GM12878 (cell line): ENCODE measurements at regions not wholly inside any gene's neighbourhood (a gene's known extent, or its start where the extent isn't known, plus 50 kb on each side); places are given as distances from the start of the nearest gene placed in this dataset.

Experiments used
- ATAC-seq: fragments of 200-7000 bp; cut with Tn5 transposase; 3 replicates; pipeline ENCODE4 v1.9.1; 2020; ENCODE audit warnings: mild to moderate bottlenecking, moderate library complexity
- BruUV-seq: library from RNA; stranded (reverse); fragments of 400-500 nt; replicated peaks from 2 replicates; lab custom pipeline; 2021; lab: Mats Ljungman, UMichigan
- CTCF ChIA-PET: fragments of 300-600 bp; sonication (Branson Sonifier 250); formaldehyde crosslinking; extraction: SDS; loops from one replicate; lab custom pipeline; 2021; ENCODE audit warnings: inconsistent platforms; lab: Yijun Ruan, JAX
- POLR2A ChIA-PET: fragments of 350-600 bp; formaldehyde crosslinking; extraction: SDS; loops from one replicate; lab custom pipeline; 2021; ENCODE audit warnings: inconsistent platforms; lab: Charles Lee
- RAD21 ChIA-PET: fragments of 300-600 bp; sonication (Branson Sonifier 250); formaldehyde crosslinking; loops from one replicate; lab custom pipeline; 2023; ENCODE audit warnings: antibody characterized with exemption; ENCODE audit not compliant: unreplicated experiment; lab: Charles Lee
- SMC1A ChIA-PET: fragments of 300-600 bp; sonication (Branson Sonifier 250); formaldehyde crosslinking; loops from one replicate; lab custom pipeline; 2023; ENCODE audit not compliant: unreplicated experiment, uncharacterized antibody; lab: Charles Lee
- DNase-seq: peaks from one replicate; pipeline ENCODE4 v3.0.0-alpha.2; 2011; ENCODE audit warnings: low read depth, low spot score
- FAIRE-seq: peaks from 3 replicates; lab custom pipeline; 2011; peaks lifted over from hg19 to GRCh38; lab: Jason Lieb, UNC
- H2AFZ ChIP-seq: 2 replicates; pipeline ENCODE4 v1.6.0; 2011; ENCODE audit warnings: low read depth, low read length, control low read depth; ENCODE audit not compliant: control insufficient read depth
- H3K27ac ChIP-seq: 2 replicates; pipeline ENCODE4 v1.5.1; 2011; ENCODE audit warnings: control low read depth; ENCODE audit not compliant: control insufficient read depth, insufficient read depth
- H3K27me3 ChIP-seq, 2 experiments: replicated peaks in 1 of 2; 2 replicates each; pipeline versions ENCODE4 v1.6.0 to v1.6.1; 2011; ENCODE audit warnings: low read length in 1 of 2; ENCODE audit not compliant: control insufficient read depth in 2 of 2, insufficient read depth in 2 of 2
- H3K36me3 ChIP-seq, 2 experiments: 2 replicates each; pipeline ENCODE4 v1.5.1; 2011; ENCODE audit warnings: low read length in 1 of 2; ENCODE audit not compliant: control insufficient read depth in 2 of 2, insufficient read depth in 2 of 2
- H3K4me1 ChIP-seq: 2 replicates; pipeline ENCODE4 v1.6.1; 2011; ENCODE audit warnings: mild to moderate bottlenecking, low read length, moderate library complexity, mixed read lengths; ENCODE audit not compliant: control insufficient read depth, insufficient read depth
- H3K4me2 ChIP-seq: 2 replicates; pipeline ENCODE4 v1.6.0; 2011; ENCODE audit warnings: control low read depth; ENCODE audit not compliant: control insufficient read depth, insufficient read depth
- H3K4me3 ChIP-seq: fragments of 200-600 bp; sonication (generic); 2 replicates; pipeline ENCODE4 v1.5.1; 2016
- H3K79me2 ChIP-seq: 2 replicates; pipeline ENCODE4 v1.6.0; 2011; ENCODE audit warnings: low read length; ENCODE audit not compliant: control insufficient read depth, insufficient read depth
- H3K9ac ChIP-seq: 2 replicates; pipeline ENCODE4 v1.8.0; 2011; ENCODE audit warnings: low read length, control low read depth, mixed read lengths; ENCODE audit not compliant: control insufficient read depth, insufficient read depth
- H3K9me3 ChIP-seq: replicated peaks from 3 replicates; pipeline ENCODE4 v1.5.1; 2011; ENCODE audit warnings: mild to moderate bottlenecking, low read length; ENCODE audit not compliant: control insufficient read depth, insufficient read depth
- H4K20me1 ChIP-seq: 2 replicates; pipeline ENCODE4 v1.6.0; 2011; ENCODE audit not compliant: control insufficient read depth, insufficient read depth
- CBX3 ChIP-seq: fragments of 200-600 bp; sonication (generic); IDR thresholded peaks from 2 replicates; pipeline ENCODE4 v1.6.1; 2016; ENCODE audit warnings: low read depth, borderline replicate concordance
- CEBPZ ChIP-seq: fragments of 150-350 bp; IDR thresholded peaks from 2 replicates; pipeline ENCODE4 v1.6.1; 2016; ENCODE audit warnings: low read depth, low read length
- EP300 ChIP-seq, 2 experiments: fragments of 150-350 bp in 1 of 2; IDR thresholded peaks; 2 replicates each; pipeline ENCODE4 v1.6.1; 2011 to 2012; ENCODE audit warnings: low read depth in 2 of 2, low read length in 2 of 2, borderline replicate concordance in 1 of 2, improper control_type of control experiment in 1 of 2, inconsistent platforms in 1 of 2; ENCODE audit not compliant: control insufficient read depth in 1 of 2
- MTA2 ChIP-seq: fragments of 450-650 bp; IDR thresholded peaks from 2 replicates; pipeline ENCODE4 v1.6.1; 2016; ENCODE audit warnings: low read depth, mild to moderate bottlenecking, moderate library complexity
- NBN ChIP-seq: fragments of 450-650 bp; IDR thresholded peaks from 2 replicates; pipeline ENCODE4 v1.6.1; 2016
- POLR2AphosphoS2 ChIP-seq: IDR thresholded peaks from 2 replicates; pipeline ENCODE4 v1.6.1; 2011; ENCODE audit warnings: low read depth, mild to moderate bottlenecking, low read length, improper control_type of control experiment, moderate library complexity
- RFX5 ChIP-seq: IDR thresholded peaks from 2 replicates; pipeline ENCODE4 v1.6.1; 2011; ENCODE audit warnings: low read depth, low read length, improper control_type of control experiment
- SKIL ChIP-seq: fragments of 450-650 bp; IDR thresholded peaks from 2 replicates; pipeline ENCODE4 v1.6.1; 2017; ENCODE audit warnings: mild to moderate bottlenecking, low read depth, inconsistent platforms; ENCODE audit not compliant: poor library complexity, severe bottlenecking
- SMAD1 ChIP-seq: fragments of 450-650 bp; IDR thresholded peaks from 2 replicates; pipeline ENCODE4 v1.6.1; 2018; ENCODE audit warnings: mild to moderate bottlenecking, low read depth; ENCODE audit not compliant: partially characterized antibody
- YBX1 ChIP-seq: fragments of 450-650 bp; IDR thresholded peaks from 2 replicates; pipeline ENCODE4 v1.6.1; 2016; ENCODE audit warnings: antibody characterized with exemption
- ZBTB33 ChIP-seq: fragments of 450-650 bp; IDR thresholded peaks from 2 replicates; pipeline ENCODE4 v1.6.1; 2017; ENCODE audit warnings: mild to moderate bottlenecking
- ZBTB40 ChIP-seq: fragments of 450-650 bp; IDR thresholded peaks from 2 replicates; pipeline ENCODE4 v1.6.1; 2016; ENCODE audit warnings: mild to moderate bottlenecking, moderate library complexity, borderline replicate concordance
- ZNF207 ChIP-seq: fragments of 450-650 bp; IDR thresholded peaks from 2 replicates; pipeline ENCODE4 v1.6.1; 2014; ENCODE audit warnings: antibody characterized with exemption, mild to moderate bottlenecking, borderline replicate concordance
- ZNF24 ChIP-seq: fragments of 450-650 bp; IDR thresholded peaks from 2 replicates; pipeline ENCODE4 v1.6.1; 2017; ENCODE audit warnings: antibody characterized with exemption, mild to moderate bottlenecking
- WGBS: methylation state at CpG from one replicate; pipeline ENCODE4 v1.1.6; 2016; ENCODE audit warnings: low lambda C conversion rate; ENCODE audit not compliant: insufficient replicate concordance, insufficient coverage; ENCODE audit errors: missing lambda C conversion rate; 5-methylcytosine and 5-hydroxymethylcytosine counted together
- in situ Hi-C: fragments of 300-500 bp; cut with MboI; formaldehyde crosslinking; loops from 9 replicates; pipeline ENCODE4 v1.14.3; 2018; ENCODE audit warnings: mixed read lengths
- intact Hi-C: fragments of 100-400 bp; cut with micrococcal nuclease; formaldehyde crosslinking; loops from one replicate; pipeline ENCODE4 v1.14.2; 2022; ENCODE audit not compliant: unreplicated experiment

- Histone ChIP-seq H4K20me1 (no peaks in the 10 kb centered on the region), H3K79me2 (no peaks in the 10 kb centered on the region), H3K4me1 (no peaks in the 10 kb centered on the region), H3K9ac (no peak overlapping the region), H3K27ac (no peak overlapping the region), H3K9me3 (no peaks in the 10 kb centered on the region), H3K36me3 (no peaks in the 10 kb centered on the region), H3K27me3 (no peaks in the 10 kb centered on the region), H3K4me3 (no peak overlapping the region), H2AFZ (no peak overlapping the region), H3K4me2 (no peak overlapping the region)
- no peak for ATAC-seq
- no TSS peak for BruUV-seq
- RAD21 ChIA-PET = no interaction called here
- WGBS = 0% methylated on average over 1 of the region's 1 CpG
- DNase-seq = no peak
- CTCF ChIA-PET = no interaction called here
- SMC1A ChIA-PET = no interaction called here
- in situ Hi-C loops (no loop called here), intact Hi-C loops (no loop called here)
- FAIRE-seq = no peak
- POLR2A ChIA-PET = no interaction called here
- TF ChIP-seq POLR2AphosphoS2 (no peak), ZBTB40 (no peak), CBX3 (no peak), MTA2 (no peak), YBX1 (no peak), CEBPZ (no peak), SKIL (no peak), RFX5 (no peak), ZNF24 (no peak), EP300 (IDR thresholded peaks at IDR 0.05; ENCODE audit: borderline replicate concordance in 1 of 2, control insufficient read depth in 1 of 2, low read depth in 2 of 2, low read length in 2 of 2) (no peak), NBN (no peak), ZBTB33 (no peak), SMAD1 (no peak), ZNF207 (no peak)
Measured at GRCh38 chr6:9172096-9172495, 736.8 kb upstream of the SLC35B3 start.
